GM12865 (cell line): ENCODE measurements at regions not wholly inside any gene's neighbourhood (a gene's known extent, or its start where the extent isn't known, plus 50 kb on each side); places are given as distances from the start of the nearest gene placed in this dataset.
A peak's percentile ranks its signal among the peaks of the same experiment; 100 is the strongest.

Experiments
- DNase-seq: peaks from one replicate; pipeline ENCODE4 v3.0.0; 2010; ENCODE audit warnings: low read depth
- H3K4me3 ChIP-seq: 2 replicates; pipeline ENCODE4 v1.5.1; 2011; ENCODE audit warnings: mild to moderate bottlenecking, low read depth, low read length, control low read depth
- CTCF ChIP-seq: IDR thresholded peaks from 2 replicates; pipeline ENCODE4 v1.5.1; 2011; ENCODE audit warnings: low read length, control low read depth, low read depth, inconsistent platforms; ENCODE audit not compliant: insufficient read depth; ENCODE audit errors: missing control alignments

- no peak overlapping the region for H3K4me3 ChIP-seq
- no peak for TF ChIP-seq CTCF
- DNase-seq: no peak
Observed at GRCh38 chr11:15624701-15625100, 510.0 kb downstream of the INSC start.

GRCh38 chr11:15625691-15626090 is 511.0 kb downstream of the INSC start:
- H3K4me3 ChIP-seq: no peak overlapping the region
- DNase-seq: no peak
- TF ChIP-seq CTCF: no peak

- TF ChIP-seq CTCF: no peak
- no peak for DNase-seq
- H3K4me3 ChIP-seq: no peak overlapping the region
Observed at GRCh38 chr11:15627560-15627959, 512.8 kb downstream of the INSC start.

- peak; percentile 24 for TF ChIP-seq CTCF
- peak; percentile 25 for DNase-seq
- no peak overlapping the region for H3K4me3 ChIP-seq
Observed at GRCh38 chr11:15629690-15630321, 515.1 kb downstream of the INSC start.

- no peak for DNase-seq
- no peak for TF ChIP-seq CTCF
Observed at GRCh38 chr11:15630896-15631295, 516.2 kb downstream of the INSC start.

GRCh38 chr11:15635521-15635920 is 520.8 kb downstream of the INSC start:
- H3K4me3 ChIP-seq: no peak overlapping the region
- DNase-seq: no peak
- TF ChIP-seq CTCF: no peak

More at GRCh38 chr11:15630896-15631295, 516.2 kb downstream of the INSC start:
- no peak overlapping the region for H3K4me3 ChIP-seq

- TF ChIP-seq CTCF: no peak
- DNase-seq: no peak
- no peak overlapping the region for H3K4me3 ChIP-seq
Observed at GRCh38 chr11:15636521-15637089, 521.9 kb downstream of the INSC start.
